GM19395 (cell line): ENCODE measurements at regions not wholly inside any gene's neighbourhood (a gene's known extent, or its start where the extent isn't known, plus 50 kb on each side); places are given as distances from the start of the nearest gene placed in this dataset.
"Not testable (repeated sequence)": the region's sequence is repeated elsewhere in the genome, so short reads cannot be mapped to it uniquely, and the experiment has no call there.

Experiments used
- ATAC-seq: cut with Tn5 transposase; IDR thresholded peaks from one replicate; pipeline ENCODE4 v1.9.1; 2021; ENCODE audit warnings: mild to moderate bottlenecking, moderate library complexity; ENCODE audit not compliant: unreplicated experiment

- ATAC-seq = no peak
Measured at GRCh38 chr7:68707958-68708357, 890.3 kb upstream of the AUTS2 start.

- ATAC-seq = no peak
Measured at GRCh38 chr7:68712956-68713495, 885.2 kb upstream of the AUTS2 start.

- ATAC-seq = not testable (repeated sequence)
Measured at GRCh38 chr7:68714135-68714534, 884.1 kb upstream of the AUTS2 start.

GRCh38 chr7:68715907-68716306, 882.4 kb upstream of the AUTS2 start:
- no peak for ATAC-seq

GRCh38 chr7:68717176-68717575, 881.1 kb upstream of the AUTS2 start:
- ATAC-seq = no peak

- ATAC-seq = no peak
Measured at GRCh38 chr7:68718097-68718551, 880.2 kb upstream of the AUTS2 start.

GRCh38 chr7:68720697-68721096, 877.6 kb upstream of the AUTS2 start:
- no peak for ATAC-seq

GRCh38 chr7:68722044-68722443, 876.2 kb upstream of the AUTS2 start:
- no peak for ATAC-seq

GRCh38 chr7:68724965-68725364, 873.3 kb upstream of the AUTS2 start:
- ATAC-seq = no peak

- no peak for ATAC-seq
Measured at GRCh38 chr7:68725843-68726785, 872.2 kb upstream of the AUTS2 start.

GRCh38 chr7:68728720-68729119, 869.6 kb upstream of the AUTS2 start:
- not testable (repeated sequence) for ATAC-seq

- no peak for ATAC-seq
Measured at GRCh38 chr7:68729371-68729770, 868.9 kb upstream of the AUTS2 start.

- no peak for ATAC-seq
Measured at GRCh38 chr7:68730194-68730593, 868.1 kb upstream of the AUTS2 start.

GRCh38 chr7:68730964-68731363, 867.3 kb upstream of the AUTS2 start:
- no peak for ATAC-seq

- no peak for ATAC-seq
Measured at GRCh38 chr7:68733219-68734153, 864.8 kb upstream of the AUTS2 start.

GRCh38 chr7:68734431-68734830, 863.8 kb upstream of the AUTS2 start:
- ATAC-seq = no peak

GRCh38 chr7:68739306-68739705, 859.0 kb upstream of the AUTS2 start:
- no peak for ATAC-seq

- ATAC-seq = no peak
Measured at GRCh38 chr7:68744036-68744435, 854.2 kb upstream of the AUTS2 start.

GRCh38 chr7:68748934-68749900, 849.1 kb upstream of the AUTS2 start:
- no peak for ATAC-seq
